Spleen (tissue), 11 donors: ENCODE measurements at regions not wholly inside any gene's neighbourhood (a gene's known extent, or its start where the extent isn't known, plus 50 kb on each side); places are given as distances from the start of the nearest gene placed in this dataset.

ENCODE experiments used
- DNase-seq: peaks from one replicate; pipeline ENCODE4 v3.0.0-alpha.2; 2020
- H3K27ac ChIP-seq, 8 donors: fragments of 200-600 bp; sonication (generic) in 7 of 8; 1 replicate in 4 of 8; 2 replicates in 4 of 8; pipeline versions ENCODE4 v1.5.0 to v1.8.0; 2016 to 2021; ENCODE audit warnings: inconsistent platforms in 4 of 8, mild to moderate bottlenecking in 4 of 8, moderate library complexity in 1 of 8
- H3K27me3 ChIP-seq, 7 donors: fragments of 200-600 bp; sonication (generic) in 6 of 7; replicated peaks in 1 of 7; 1 replicate in 4 of 7; 2 replicates in 3 of 7; pipeline versions ENCODE4 v1.5.0 to v1.8.0; 2016 to 2021; ENCODE audit warnings: inconsistent platforms in 3 of 7, mild to moderate bottlenecking in 1 of 7
- H3K36me3 ChIP-seq, 6 donors: fragments of 200-600 bp; sonication (generic) in 5 of 6; 1 replicate in 4 of 6; 2 replicates in 2 of 6; pipeline versions ENCODE4 v1.5.0 to v1.8.0; 2016 to 2021; ENCODE audit warnings: inconsistent platforms in 2 of 6
- H3K4me1 ChIP-seq, 6 donors: fragments of 200-600 bp; sonication (generic) in 5 of 6; 1 replicate in 3 of 6; 2 replicates in 3 of 6; pipeline versions ENCODE4 v1.5.0 to v1.8.0; 2016 to 2021; ENCODE audit warnings: inconsistent platforms in 3 of 6
- H3K4me3 ChIP-seq, 8 donors: fragments of 200-600 bp; sonication (generic) in 7 of 8; 1 replicate in 4 of 8; 2 replicates in 4 of 8; pipeline versions ENCODE4 v1.5.0 to v1.8.0; 2016 to 2021; ENCODE audit warnings: inconsistent platforms in 4 of 8, mild to moderate bottlenecking in 4 of 8, moderate library complexity in 2 of 8
- H3K9me3 ChIP-seq, 8 donors: fragments of 200-600 bp; sonication (generic) in 7 of 8; 1 replicate in 4 of 8; 2 replicates in 4 of 8; pipeline versions ENCODE4 v1.5.0 to v1.8.0; 2016 to 2021; ENCODE audit warnings: inconsistent platforms in 4 of 8
- CTCF ChIP-seq, 11 experiments: fragments of 200-600 bp in 7 of 11; fragments of 450-650 bp in 4 of 11; sonication (generic) in 4 of 11; IDR thresholded peaks in 8 of 11; conservative IDR thresholded peaks in 3 of 11; 1 replicate in 7 of 11; 2 replicates in 4 of 11; pipeline versions ENCODE4 v1.4.0 to v1.8.0; 2016 to 2021; ENCODE audit warnings: antibody characterized with exemption in 11 of 11, inconsistent platforms in 4 of 11, mild to moderate bottlenecking in 1 of 11
- POLR2A ChIP-seq, 3 donors: fragments of 450-650 bp; IDR thresholded peaks; one replicate each; pipeline ENCODE4 v1.5.1; 2017; ENCODE audit warnings: antibody characterized with exemption in 3 of 3, mild to moderate bottlenecking in 1 of 3
- POLR2AphosphoS5 ChIP-seq, 3 donors: sonication (generic); formaldehyde crosslinking; IDR thresholded peaks; one replicate each; pipeline ENCODE4 v1.5.1; 2017; ENCODE audit warnings: antibody characterized with exemption in 3 of 3
- WGBS, 5 donors: extraction: QIAGEN DNeasy Blood & Tissue Kit in 3 of 5; methylation state at CpG; one replicate each; pipeline versions ENCODE4 v1.1.5 to v1.1.7; 2013 to 2018; 5-methylcytosine and 5-hydroxymethylcytosine counted together
- intact Hi-C: fragments of 100-400 bp; cut with DNase I; formaldehyde crosslinking; loops from one replicate; pipeline ENCODE4 v1.15.0; 2023; ENCODE audit warnings: low total_unique reads
- donor health status: healthy with polysubstance abuse.
- donor health status: DM: no; HTN: no; CAD: no; lungs with moderate emphysema.
- donor health status: DM: no; HTN: no; CAD: no.
- donor health status: Bipolar disorder and iron deficiency.
- donor health status: healthy.
- donor health status: DM: no; HTN: no; CAD: no.
- donor health status: DM: yes; HTN: yes; CAD: no.

- 73 to 92% (median 81%) methylated on average over 1 of the region's 1 CpG for WGBS, 5 donors
Observed at GRCh38 chr15:81073801-81074200, 60.3 kb upstream of the CFAP161 start.

GRCh38 chr15:81074773-81075172 is 59.3 kb upstream of the CFAP161 start:
- no peak for TF ChIP-seq CTCF (IDR thresholded peaks at IDR 0.05 in 8 of 11, conservative IDR thresholded peaks at IDR 0.05 in 3 of 11)
- no peak for TF ChIP-seq POLR2A (IDR thresholded peaks at IDR 0.05)
- TF ChIP-seq POLR2AphosphoS5 (IDR thresholded peaks at IDR 0.05) = no peak
- DNase-seq = no peak
- Histone ChIP-seq H3K4me1 (no peaks in the 10 kb centered on the region), H3K4me3 (no peak overlapping the region), H3K36me3 (no peaks in the 10 kb centered on the region), H3K27me3 (no peaks in the 10 kb centered on the region), H3K27ac (no peak overlapping the region), H3K9me3 (no peaks in the 10 kb centered on the region)
- intact Hi-C loops = no loop called here
- WGBS, 5 donors = 70 to 80% (median 74%) methylated on average over 2 of the region's 2 CpGs

More at GRCh38 chr15:81073801-81074200, 60.3 kb upstream of the CFAP161 start:
- Histone ChIP-seq H3K36me3 (no peaks in the 10 kb centered on the region), H3K4me1 (peaks cover 0 to 5% (median 0%) of the 10 kb centered on the region in 6 donors), H3K27ac (no peak overlapping the region), H3K9me3 (no peaks in the 10 kb centered on the region), H3K4me3 (no peak overlapping the region), H3K27me3 (no peaks in the 10 kb centered on the region)
- intact Hi-C loops = no loop called here
- TF ChIP-seq CTCF (IDR thresholded peaks at IDR 0.05 in 8 of 11, conservative IDR thresholded peaks at IDR 0.05 in 3 of 11) (no peak), POLR2AphosphoS5 (IDR thresholded peaks at IDR 0.05) (no peak), POLR2A (IDR thresholded peaks at IDR 0.05) (no peak)
- no peak for DNase-seq

GRCh38 chr15:81075272-81075671 is 58.8 kb upstream of the CFAP161 start:
- DNase-seq = no peak
- TF ChIP-seq POLR2A (IDR thresholded peaks at IDR 0.05) = no peak
- TF ChIP-seq CTCF (IDR thresholded peaks at IDR 0.05 in 8 of 11, conservative IDR thresholded peaks at IDR 0.05 in 3 of 11) = no peak
- no peak for TF ChIP-seq POLR2AphosphoS5 (IDR thresholded peaks at IDR 0.05)
- no peaks in the 10 kb centered on the region for H3K9me3 ChIP-seq
- H3K27me3 ChIP-seq = no peaks in the 10 kb centered on the region
- H3K36me3 ChIP-seq = no peaks in the 10 kb centered on the region
- H3K27ac ChIP-seq = no peak overlapping the region
- intact Hi-C loops = no loop called here
- H3K4me3 ChIP-seq = no peak overlapping the region
- 94 to 96% (median 95%) methylated on average over 3 of the region's 3 CpGs for WGBS, 5 donors
- H3K4me1 ChIP-seq = no peaks in the 10 kb centered on the region

- no peaks in the 10 kb centered on the region for H3K27me3 ChIP-seq
- H3K9me3 ChIP-seq = no peaks in the 10 kb centered on the region
- no peak overlapping the region for H3K4me3 ChIP-seq
- no peaks in the 10 kb centered on the region for H3K36me3 ChIP-seq
- 75 to 94% (median 85%) methylated on average over 2 of the region's 2 CpGs for WGBS, 5 donors
- intact Hi-C loops = no loop called here
- peaks cover 0 to 3% (median 0%) of the 10 kb centered on the region in 6 donors for H3K4me1 ChIP-seq
- DNase-seq = no peak
- no peak overlapping the region for H3K27ac ChIP-seq
- no peak for TF ChIP-seq POLR2A (IDR thresholded peaks at IDR 0.05)
- TF ChIP-seq CTCF (IDR thresholded peaks at IDR 0.05 in 8 of 11, conservative IDR thresholded peaks at IDR 0.05 in 3 of 11) = no peak
Observed at GRCh38 chr15:81080996-81081395, 53.1 kb upstream of the CFAP161 start.
